ENCODE measurements at regions not wholly inside any gene's neighbourhood (a gene's known extent, or its start where the extent isn't known, plus 50 kb on each side); places are given as distances from the start of the nearest gene placed in this dataset.

- no peaks in the 10 kb centered on the region for H3K27me3 ChIP-seq (ENCODE audit: control insufficient read depth, insufficient read depth, low read length)
- no peaks in the 10 kb centered on the region for H3K9me3 ChIP-seq (ENCODE audit: control insufficient read depth, insufficient read depth, low read length)
- Mint-ChIP-seq H3K27me3 (ENCODE audit: low read depth in 2 of 2) (peaks cover 27 to 59% of the 10 kb centered on the region in 2 donors), H3K4me1 (no peaks in the 10 kb centered on the region), H3K27ac (no peak overlapping the region), H3K9me3 (peaks cover 0 to 2% of the 10 kb centered on the region in 2 donors), H3K36me3 (no peaks in the 10 kb centered on the region), H3K4me3 (no peak overlapping the region)
- intact Hi-C loops (cut with micrococcal nuclease), result no loop called here
- H3K27ac ChIP-seq (ENCODE audit: low read length), result no peak overlapping the region
- WGBS (ENCODE audit: insufficient coverage), result 75% methylated on average over 1 of the region's 1 CpG
- H3K4me1 ChIP-seq (ENCODE audit: control insufficient read depth, insufficient read depth, low read length), result no peaks in the 10 kb centered on the region
- ATAC-seq (no peak), DNase-seq (no peak)
- no peak overlapping the region for H3K4me3 ChIP-seq (ENCODE audit: low read length)
- no peaks in the 10 kb centered on the region for H3K36me3 ChIP-seq (ENCODE audit: control insufficient read depth, insufficient read depth, low read length)
- TF ChIP-seq CTCF (IDR thresholded peaks at IDR 0.05), result no peak
These were observed 63.4 kb upstream of the STXBP6 start for GRCh38 chr14:25113394-25113793.

- H3K27me3 Mint-ChIP-seq (ENCODE audit: low read depth in 2 of 2), result peaks cover 27 to 73% of the 10 kb centered on the region in 2 donors
- peaks cover 0 to 2% of the 10 kb centered on the region in 2 donors for H3K9me3 Mint-ChIP-seq
- no peak overlapping the region for H3K27ac Mint-ChIP-seq
- no peak for TF ChIP-seq CTCF (IDR thresholded peaks at IDR 0.05)
- H3K4me1 Mint-ChIP-seq, result no peaks in the 10 kb centered on the region
- Histone ChIP-seq H3K4me1 (ENCODE audit: control insufficient read depth, insufficient read depth, low read length) (no peaks in the 10 kb centered on the region), H3K36me3 (ENCODE audit: control insufficient read depth, insufficient read depth, low read length) (no peaks in the 10 kb centered on the region), H3K4me3 (ENCODE audit: low read length) (no peak overlapping the region), H3K27me3 (ENCODE audit: control insufficient read depth, insufficient read depth, low read length) (no peaks in the 10 kb centered on the region), H3K9me3 (ENCODE audit: control insufficient read depth, insufficient read depth, low read length) (no peaks in the 10 kb centered on the region), H3K27ac (ENCODE audit: low read length) (no peak overlapping the region)
- no peaks in the 10 kb centered on the region for H3K36me3 Mint-ChIP-seq
- H3K4me3 Mint-ChIP-seq, result no peak overlapping the region
- DNase-seq (no peak), ATAC-seq (no peak)
- WGBS (ENCODE audit: insufficient coverage), result 72% methylated on average over 2 of the region's 2 CpGs
- intact Hi-C loops (cut with micrococcal nuclease), result no loop called here
These were observed 61.2 kb upstream of the STXBP6 start for GRCh38 chr14:25111061-25111601.

GRCh38 chr14:25110106-25110505 is 60.2 kb upstream of the STXBP6 start:
- ATAC-seq (no peak), DNase-seq (no peak)
- H3K36me3 ChIP-seq (ENCODE audit: control insufficient read depth, insufficient read depth, low read length), result no peaks in the 10 kb centered on the region
- H3K4me3 ChIP-seq (ENCODE audit: low read length), result no peak overlapping the region
- Mint-ChIP-seq H3K9me3 (peaks cover 0 to 2% of the 10 kb centered on the region in 2 donors), H3K4me1 (no peaks in the 10 kb centered on the region), H3K4me3 (no peak overlapping the region), H3K27me3 (ENCODE audit: low read depth in 2 of 2) (peaks cover 28 to 73% of the 10 kb centered on the region in 2 donors), H3K36me3 (no peaks in the 10 kb centered on the region), H3K27ac (no peak overlapping the region)
- intact Hi-C loops (cut with micrococcal nuclease), result no loop called here
- no peaks in the 10 kb centered on the region for H3K4me1 ChIP-seq (ENCODE audit: control insufficient read depth, insufficient read depth, low read length)
- no peak for TF ChIP-seq CTCF (IDR thresholded peaks at IDR 0.05)
- no peak overlapping the region for H3K27ac ChIP-seq (ENCODE audit: low read length)
- H3K27me3 ChIP-seq (ENCODE audit: control insufficient read depth, insufficient read depth, low read length), result no peaks in the 10 kb centered on the region
- no peaks in the 10 kb centered on the region for H3K9me3 ChIP-seq (ENCODE audit: control insufficient read depth, insufficient read depth, low read length)
- WGBS (ENCODE audit: insufficient coverage), result 73% methylated on average over 2 of the region's 2 CpGs

GRCh38 chr14:25108959-25109358 is 59.0 kb upstream of the STXBP6 start:
- no peaks in the 10 kb centered on the region for H3K36me3 ChIP-seq (ENCODE audit: control insufficient read depth, insufficient read depth, low read length)
- no peaks in the 10 kb centered on the region for H3K36me3 Mint-ChIP-seq
- H3K27me3 Mint-ChIP-seq (ENCODE audit: low read depth in 2 of 2), result peaks cover 24 to 62% of the 10 kb centered on the region in 2 donors
- H3K27ac ChIP-seq (ENCODE audit: low read length), result no peak overlapping the region
- ATAC-seq (no peak), DNase-seq (no peak)
- intact Hi-C loops (cut with micrococcal nuclease), result no loop called here
- no peaks in the 10 kb centered on the region for H3K4me1 ChIP-seq (ENCODE audit: control insufficient read depth, insufficient read depth, low read length)
- H3K4me3 Mint-ChIP-seq, result no peak overlapping the region
- H3K9me3 Mint-ChIP-seq, result no peaks in the 10 kb centered on the region
- no peak for TF ChIP-seq CTCF (IDR thresholded peaks at IDR 0.05)
- no peak overlapping the region for H3K27ac Mint-ChIP-seq
- WGBS (ENCODE audit: insufficient coverage), result 89% methylated on average over 2 of the region's 2 CpGs
- H3K9me3 ChIP-seq (ENCODE audit: control insufficient read depth, insufficient read depth, low read length), result no peaks in the 10 kb centered on the region
- no peaks in the 10 kb centered on the region for H3K4me1 Mint-ChIP-seq
- no peak overlapping the region for H3K4me3 ChIP-seq (ENCODE audit: low read length)
- no peaks in the 10 kb centered on the region for H3K27me3 ChIP-seq (ENCODE audit: control insufficient read depth, insufficient read depth, low read length)

Data from natural killer cell (primary cell).